Endothelial cell of umbilical vein (primary cell): ENCODE measurements at regions not wholly inside any gene's neighbourhood (a gene's known extent, or its start where the extent isn't known, plus 50 kb on each side); places are given as distances from the start of the nearest gene placed in this dataset.

Experiments
- BruUV-seq: library from RNA; stranded (reverse); fragments of 400-500 nt; replicated peaks from 2 replicates; lab custom pipeline; 2021; lab: Mats Ljungman, UMichigan
- CTCF ChIA-PET: fragments of 300-600, 350-600 bp; sonication (Branson Sonifier 250); formaldehyde crosslinking; loops from one replicate; lab custom pipeline; 2021; ENCODE audit warnings: antibody characterized with exemption, inconsistent platforms; lab: Charles Lee
- POLR2A ChIA-PET: fragments of 300-600, 350-600 bp; sonication (Branson Sonifier 250); formaldehyde crosslinking; loops from one replicate; lab custom pipeline; 2021; ENCODE audit warnings: antibody characterized with exemption, inconsistent platforms; lab: Charles Lee
- DNase-seq: peaks from one replicate; pipeline ENCODE4 v3.0.0-alpha.2; 2011; ENCODE audit warnings: low read depth, low spot score
- FAIRE-seq: peaks from 2 replicates; lab custom pipeline; 2011; peaks lifted over from hg19 to GRCh38; lab: Jason Lieb, UNC
- H2AFZ ChIP-seq: 2 replicates; pipeline ENCODE4 v1.6.0; 2012; ENCODE audit warnings: low read depth, low read length, control low read depth, inconsistent platforms
- H3K27ac ChIP-seq: 2 replicates; pipeline ENCODE4 v1.5.1; 2011; ENCODE audit warnings: low read depth, mild to moderate bottlenecking, control low read depth, low read length, moderate library complexity; ENCODE audit not compliant: insufficient read depth
- H3K27me3 ChIP-seq, 2 experiments: 2 replicates each; pipeline versions ENCODE4 v1.6.0 to v1.6.1; 2011; ENCODE audit warnings: low read length in 2 of 2, mixed read lengths in 1 of 2; ENCODE audit not compliant: control insufficient read depth in 2 of 2, insufficient read depth in 2 of 2
- H3K36me3 ChIP-seq, 2 experiments: 2 replicates in 1 of 2; 3 replicates in 1 of 2; pipeline ENCODE4 v1.5.1; 2011; ENCODE audit warnings: low read length in 2 of 2, mild to moderate bottlenecking in 1 of 2, moderate library complexity in 1 of 2; ENCODE audit not compliant: control insufficient read depth in 2 of 2, insufficient read depth in 2 of 2; ENCODE audit errors: extremely low read depth in 1 of 2
- H3K4me1 ChIP-seq: 3 replicates; pipeline ENCODE4 v1.5.1; 2011; ENCODE audit warnings: mild to moderate bottlenecking, low read length; ENCODE audit not compliant: control insufficient read depth, insufficient read depth; ENCODE audit errors: extremely low read depth
- H3K4me2 ChIP-seq: 2 replicates; pipeline ENCODE4 v1.6.1; 2011; ENCODE audit warnings: low read length, control low read depth, mixed read lengths; ENCODE audit not compliant: insufficient read depth
- H3K4me3 ChIP-seq, 3 experiments: fragments of 200-600 bp in 1 of 3; sonication (generic), shearing (Covaris generic) in 1 of 3; replicated peaks in 1 of 3; 2 replicates each; pipeline ENCODE4 v1.5.1; 2011 to 2016; ENCODE audit warnings: control low read depth in 3 of 3, low read length in 3 of 3, mild to moderate bottlenecking in 2 of 3, inconsistent platforms in 1 of 3, low read depth in 1 of 3, moderate library complexity in 1 of 3; ENCODE audit not compliant: insufficient read depth in 1 of 3
- H3K79me2 ChIP-seq: 2 replicates; pipeline ENCODE4 v1.6.0; 2012; ENCODE audit warnings: low read length, inconsistent platforms; ENCODE audit not compliant: control insufficient read depth, insufficient read depth
- H3K9ac ChIP-seq: replicated peaks from 2 replicates; pipeline ENCODE3; 2011; ENCODE audit warnings: low read length, control low read depth; ENCODE audit not compliant: insufficient read depth; ENCODE audit errors: extremely low read depth
- H3K9me1 ChIP-seq: replicated peaks from 3 replicates; pipeline ENCODE4 v1.6.0; 2011; ENCODE audit warnings: mild to moderate bottlenecking, low read length; ENCODE audit not compliant: control insufficient read depth, insufficient read depth; ENCODE audit errors: extremely low read depth
- H3K9me3 ChIP-seq: replicated peaks from 2 replicates; pipeline ENCODE4 v1.5.1; 2012; ENCODE audit warnings: low read length, inconsistent platforms; ENCODE audit not compliant: control insufficient read depth, insufficient read depth
- H4K20me1 ChIP-seq: replicated peaks from 2 replicates; pipeline ENCODE3; 2011; ENCODE audit warnings: mild to moderate bottlenecking, low read length; ENCODE audit not compliant: control insufficient read depth, insufficient read depth; ENCODE audit errors: extremely low read depth
- EZH2 ChIP-seq: IDR thresholded peaks from 2 replicates; pipeline ENCODE4 v1.6.1; 2012; ENCODE audit warnings: borderline replicate concordance, low read depth, mild to moderate bottlenecking, moderate library complexity, low read length, inconsistent platforms; ENCODE audit not compliant: severe bottlenecking
- FOS ChIP-seq: IDR thresholded peaks from 2 replicates; pipeline ENCODE4 v1.6.1; 2011; ENCODE audit warnings: mild to moderate bottlenecking, low read length, moderate library complexity, borderline replicate concordance; ENCODE audit not compliant: insufficient read depth
- GATA2 ChIP-seq: IDR thresholded peaks from 2 replicates; pipeline ENCODE4 v1.7.0; 2011; ENCODE audit warnings: low read depth, mild to moderate bottlenecking, moderate library complexity, mixed read lengths, low read length; ENCODE audit not compliant: insufficient read length, insufficient read depth
- JUN ChIP-seq: IDR thresholded peaks from 2 replicates; pipeline ENCODE4 v1.6.1; 2011; ENCODE audit warnings: borderline replicate concordance, low read depth; ENCODE audit not compliant: insufficient read length, insufficient read depth
- MYC ChIP-seq: IDR thresholded peaks from one replicate; pipeline ENCODE4 v1.6.1; 2011; ENCODE audit warnings: mild to moderate bottlenecking, low read depth, low read length
- POLR2A ChIP-seq: IDR thresholded peaks from 2 replicates; pipeline ENCODE4 v1.6.1; 2012; ENCODE audit warnings: low read depth, mild to moderate bottlenecking, control low read depth, low read length
- POLR2AphosphoS5 ChIP-seq: IDR thresholded peaks from 2 replicates; pipeline ENCODE4 v1.6.1; 2012; ENCODE audit warnings: low read depth, mild to moderate bottlenecking, control low read depth, low read length, moderate library complexity; ENCODE audit not compliant: insufficient read depth
- dilution Hi-C: fragments of 300-500 bp; cut with MboI; formaldehyde crosslinking; loops from one replicate; pipeline ENCODE4 v1.15.0; 2019; ENCODE audit warnings: low sequenced_read_pairs; ENCODE audit not compliant: extremely low pct_ligation_motif_present
- intact Hi-C: fragments of 100-400 bp; cut with micrococcal nuclease; formaldehyde crosslinking; loops from one replicate; pipeline ENCODE4 v1.10.0; 2022
- TF ChIP-seq, protein P1 (sequence below): IDR thresholded peaks from 2 replicates; pipeline ENCODE4 v1.6.1; 2011; ENCODE audit not compliant: insufficient read depth, insufficient read length
- TF ChIP-seq, protein P2 (sequence below), 2 donors: IDR thresholded peaks; 1 replicate in 1 of 2; 2 replicates in 1 of 2; pipeline ENCODE4 v1.5.1; 2011; ENCODE audit warnings: low read length in 2 of 2, mild to moderate bottlenecking in 2 of 2, moderate library complexity in 2 of 2, control low read depth in 1 of 2, inconsistent platforms in 1 of 2, low read depth in 1 of 2; ENCODE audit not compliant: insufficient read depth in 1 of 2; ENCODE audit errors: extremely low read depth in 1 of 2

DNA sequence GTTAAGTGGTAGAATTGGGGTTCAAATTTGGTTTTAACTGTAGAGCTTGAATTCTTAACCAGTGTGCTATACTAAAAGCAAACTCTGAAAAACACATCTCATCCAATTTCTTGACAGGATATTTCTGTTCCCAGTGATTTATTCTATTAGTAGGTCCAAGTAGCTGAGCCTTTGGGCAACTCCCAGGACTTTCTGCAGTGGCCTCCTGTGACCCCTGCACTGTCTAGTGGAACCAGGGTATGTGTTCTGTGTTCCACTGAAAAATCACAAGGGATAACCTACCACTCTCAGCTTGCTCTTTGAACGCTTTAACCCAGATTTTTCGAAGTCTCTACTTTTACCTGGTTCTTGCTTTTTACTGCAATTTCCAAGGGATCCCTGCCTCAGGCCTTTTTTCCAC lies 58.0 kb upstream of the SCOC start:
- ChIA-PET POLR2A (no interaction called here), CTCF (interaction anchor here (0.9 to 1.1 kb wide), 2 partner anchors 11 to 15 kb away, joined by 3 read pairs; no protein-coding TSS in a partner anchor)
- intact Hi-C loops (no loop called here), dilution Hi-C loops (no loop called here)
- Histone ChIP-seq H3K4me3 (no peak overlapping the region), H3K79me2 (no peaks in the 10 kb centered on the region), H3K27me3 (peaks cover 0 to 4% of the 10 kb centered on the region in 2 experiments), H4K20me1 (no peaks in the 10 kb centered on the region), H2AFZ (no peak overlapping the region), H3K9me1 (no peaks in the 10 kb centered on the region), H3K4me2 (no peak overlapping the region), H3K9me3 (no peaks in the 10 kb centered on the region), H3K36me3 (no peaks in the 10 kb centered on the region), H3K9ac (no peak overlapping the region), H3K27ac (no peak overlapping the region), H3K4me1 (no peaks in the 10 kb centered on the region)
- no TSS peak for BruUV-seq
- FAIRE-seq = no peak
- DNase-seq = no peak
- TF ChIP-seq FOS (no peak), POLR2AphosphoS5 (no peak), GATA2 (no peak), EZH2 (no peak), JUN (no peak), MYC (no peak), POLR2A (no peak)
- TF ChIP-seq, protein P1, sequence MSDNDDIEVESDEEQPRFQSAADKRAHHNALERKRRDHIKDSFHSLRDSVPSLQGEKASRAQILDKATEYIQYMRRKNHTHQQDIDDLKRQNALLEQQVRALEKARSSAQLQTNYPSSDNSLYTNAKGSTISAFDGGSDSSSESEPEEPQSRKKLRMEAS = no peak
- TF ChIP-seq, protein P2, sequence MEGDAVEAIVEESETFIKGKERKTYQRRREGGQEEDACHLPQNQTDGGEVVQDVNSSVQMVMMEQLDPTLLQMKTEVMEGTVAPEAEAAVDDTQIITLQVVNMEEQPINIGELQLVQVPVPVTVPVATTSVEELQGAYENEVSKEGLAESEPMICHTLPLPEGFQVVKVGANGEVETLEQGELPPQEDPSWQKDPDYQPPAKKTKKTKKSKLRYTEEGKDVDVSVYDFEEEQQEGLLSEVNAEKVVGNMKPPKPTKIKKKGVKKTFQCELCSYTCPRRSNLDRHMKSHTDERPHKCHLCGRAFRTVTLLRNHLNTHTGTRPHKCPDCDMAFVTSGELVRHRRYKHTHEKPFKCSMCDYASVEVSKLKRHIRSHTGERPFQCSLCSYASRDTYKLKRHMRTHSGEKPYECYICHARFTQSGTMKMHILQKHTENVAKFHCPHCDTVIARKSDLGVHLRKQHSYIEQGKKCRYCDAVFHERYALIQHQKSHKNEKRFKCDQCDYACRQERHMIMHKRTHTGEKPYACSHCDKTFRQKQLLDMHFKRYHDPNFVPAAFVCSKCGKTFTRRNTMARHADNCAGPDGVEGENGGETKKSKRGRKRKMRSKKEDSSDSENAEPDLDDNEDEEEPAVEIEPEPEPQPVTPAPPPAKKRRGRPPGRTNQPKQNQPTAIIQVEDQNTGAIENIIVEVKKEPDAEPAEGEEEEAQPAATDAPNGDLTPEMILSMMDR (IDR thresholded peaks at IDR 0.05; ENCODE audit: extremely low read depth in 1 of 2, insufficient read depth in 1 of 2, low read depth in 1 of 2, low read length in 2 of 2) = no peak
